ENCODE measurements at regions not wholly inside any gene's neighbourhood (a gene's known extent, or its start where the extent isn't known, plus 50 kb on each side); places are given as distances from the start of the nearest gene placed in this dataset.

DNA sequence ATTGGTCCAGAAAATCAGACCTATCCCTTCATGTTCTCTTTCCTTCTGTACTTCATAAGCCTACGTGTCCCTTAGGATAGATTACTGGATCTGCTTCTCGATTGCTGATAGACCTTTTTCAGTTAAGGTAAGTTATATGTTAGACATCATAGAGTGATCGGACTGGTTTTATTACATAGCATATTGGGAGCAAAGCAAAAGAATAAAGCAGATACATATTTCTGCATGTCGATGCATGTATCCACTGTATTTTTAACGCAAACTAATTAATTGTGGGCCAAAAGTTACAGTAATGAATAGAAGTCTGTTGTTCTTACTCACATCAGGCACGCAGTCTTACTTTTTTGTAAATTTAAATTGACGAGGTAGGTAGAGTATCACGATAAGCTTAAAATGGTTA is 106.4 kb downstream of the SLIT2 start:
- TF ChIP-seq, protein P1, sequence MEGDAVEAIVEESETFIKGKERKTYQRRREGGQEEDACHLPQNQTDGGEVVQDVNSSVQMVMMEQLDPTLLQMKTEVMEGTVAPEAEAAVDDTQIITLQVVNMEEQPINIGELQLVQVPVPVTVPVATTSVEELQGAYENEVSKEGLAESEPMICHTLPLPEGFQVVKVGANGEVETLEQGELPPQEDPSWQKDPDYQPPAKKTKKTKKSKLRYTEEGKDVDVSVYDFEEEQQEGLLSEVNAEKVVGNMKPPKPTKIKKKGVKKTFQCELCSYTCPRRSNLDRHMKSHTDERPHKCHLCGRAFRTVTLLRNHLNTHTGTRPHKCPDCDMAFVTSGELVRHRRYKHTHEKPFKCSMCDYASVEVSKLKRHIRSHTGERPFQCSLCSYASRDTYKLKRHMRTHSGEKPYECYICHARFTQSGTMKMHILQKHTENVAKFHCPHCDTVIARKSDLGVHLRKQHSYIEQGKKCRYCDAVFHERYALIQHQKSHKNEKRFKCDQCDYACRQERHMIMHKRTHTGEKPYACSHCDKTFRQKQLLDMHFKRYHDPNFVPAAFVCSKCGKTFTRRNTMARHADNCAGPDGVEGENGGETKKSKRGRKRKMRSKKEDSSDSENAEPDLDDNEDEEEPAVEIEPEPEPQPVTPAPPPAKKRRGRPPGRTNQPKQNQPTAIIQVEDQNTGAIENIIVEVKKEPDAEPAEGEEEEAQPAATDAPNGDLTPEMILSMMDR (IDR thresholded peaks at IDR 0.05; ENCODE audit: low read depth, low read length) = no peak
- H3K4me3 ChIP-seq (replicated peaks in 1 of 2; ENCODE audit: low read depth in 2 of 2, low read length in 2 of 2) = no peak overlapping the region
- no peak for DNase-seq (ENCODE audit: low read depth in 2 of 2)

DNA sequence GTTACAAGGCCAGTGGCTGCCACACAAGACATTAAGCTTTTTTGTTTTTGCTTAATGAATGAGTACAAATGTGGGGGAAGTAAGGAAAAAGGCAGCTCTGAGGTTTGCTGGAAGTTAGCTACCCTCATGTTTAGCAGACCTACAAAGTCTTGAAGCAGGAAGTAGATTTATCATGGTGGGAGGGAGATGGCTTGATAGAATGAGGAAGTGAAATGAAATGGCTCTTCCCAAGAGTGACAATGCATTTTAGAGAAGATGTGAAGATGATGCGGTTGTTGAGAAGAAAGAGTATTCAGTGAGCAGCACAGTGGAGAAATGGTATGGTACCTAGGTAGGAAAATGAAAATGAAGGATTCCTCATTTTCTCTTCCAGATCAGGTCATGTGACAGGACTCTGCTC is 108.0 kb downstream of the SLIT2 start:
- TF ChIP-seq, protein P1 (IDR thresholded peaks at IDR 0.05; ENCODE audit: low read depth, low read length) = no peak
- no peak overlapping the region for H3K4me3 ChIP-seq (replicated peaks in 1 of 2; ENCODE audit: low read depth in 2 of 2, low read length in 2 of 2)
- DNase-seq (ENCODE audit: low read depth in 2 of 2) = no peak

DNA sequence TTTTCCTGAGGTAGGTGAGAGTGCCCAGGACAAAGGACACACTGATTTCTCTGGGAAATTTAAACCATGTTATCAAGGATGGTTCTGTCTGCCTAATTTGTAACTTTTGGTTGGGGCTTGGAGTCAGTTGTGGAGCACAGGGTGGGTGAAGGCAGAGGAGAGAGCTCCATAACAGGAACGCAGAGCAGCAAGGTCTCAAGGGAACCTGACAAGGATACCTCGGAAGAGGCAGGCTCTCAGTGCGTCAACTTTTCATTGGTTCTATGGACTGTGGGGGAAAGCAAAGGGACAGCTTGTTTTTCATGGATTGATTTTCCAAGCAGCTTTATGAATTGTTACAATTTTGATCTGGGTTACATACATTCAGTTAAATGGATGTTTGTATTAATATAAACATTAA is 110.4 kb downstream of the SLIT2 start:
- no peak overlapping the region for H3K4me3 ChIP-seq (replicated peaks in 1 of 2; ENCODE audit: low read depth in 2 of 2, low read length in 2 of 2)
- TF ChIP-seq, protein P1 (IDR thresholded peaks at IDR 0.05; ENCODE audit: low read depth, low read length) = no peak
- no peak for DNase-seq (ENCODE audit: low read depth in 2 of 2)

DNA sequence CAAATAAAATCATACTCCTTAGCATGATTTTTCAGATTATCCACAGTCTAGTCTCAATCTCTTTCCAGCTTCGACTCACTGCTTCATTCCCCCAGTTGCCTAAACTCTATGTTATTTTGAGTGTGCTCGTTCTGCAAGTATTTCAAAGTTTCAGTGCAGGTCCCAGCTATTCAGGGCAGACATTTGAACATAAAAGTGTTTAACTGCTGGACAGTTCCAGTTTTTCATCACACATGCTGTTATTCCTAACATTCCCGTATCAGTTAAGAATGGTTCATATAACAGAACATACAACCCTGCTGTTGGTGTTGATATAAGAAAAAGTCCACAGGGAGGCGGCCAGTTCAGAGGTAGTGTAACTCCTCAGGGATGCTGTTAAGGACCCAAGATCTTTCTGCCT is 113.3 kb downstream of the SLIT2 start:
- no peak overlapping the region for H3K4me3 ChIP-seq (replicated peaks in 1 of 2; ENCODE audit: low read depth in 2 of 2, low read length in 2 of 2)
- DNase-seq (ENCODE audit: low read depth in 2 of 2) = no peak
- TF ChIP-seq, protein P1 (IDR thresholded peaks at IDR 0.05; ENCODE audit: low read depth, low read length) = no peak

DNA sequence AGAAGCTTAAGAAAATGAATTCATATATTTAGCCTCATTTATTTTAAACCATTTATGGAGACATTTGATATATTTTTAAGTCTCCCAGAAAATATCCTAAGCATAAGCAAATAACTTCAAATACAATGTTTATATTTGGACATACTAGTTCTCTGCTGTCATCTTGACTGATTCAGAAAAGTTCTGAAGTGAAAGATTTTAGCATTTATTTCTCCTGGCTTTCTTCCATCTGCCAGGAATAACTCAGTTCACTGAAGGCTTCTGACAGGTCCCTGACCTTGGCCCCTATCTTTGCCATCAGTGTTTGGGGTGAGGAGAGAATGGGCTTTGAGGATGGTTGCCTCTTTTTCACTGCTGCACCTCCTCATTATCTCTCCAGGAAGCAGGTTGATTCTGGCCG is 115.7 kb downstream of the SLIT2 start:
- TF ChIP-seq, protein P1 (IDR thresholded peaks at IDR 0.05; ENCODE audit: low read depth, low read length) = no peak
- no peak overlapping the region for H3K4me3 ChIP-seq (replicated peaks in 1 of 2; ENCODE audit: low read depth in 2 of 2, low read length in 2 of 2)
- no peak for DNase-seq (ENCODE audit: low read depth in 2 of 2)

DNA sequence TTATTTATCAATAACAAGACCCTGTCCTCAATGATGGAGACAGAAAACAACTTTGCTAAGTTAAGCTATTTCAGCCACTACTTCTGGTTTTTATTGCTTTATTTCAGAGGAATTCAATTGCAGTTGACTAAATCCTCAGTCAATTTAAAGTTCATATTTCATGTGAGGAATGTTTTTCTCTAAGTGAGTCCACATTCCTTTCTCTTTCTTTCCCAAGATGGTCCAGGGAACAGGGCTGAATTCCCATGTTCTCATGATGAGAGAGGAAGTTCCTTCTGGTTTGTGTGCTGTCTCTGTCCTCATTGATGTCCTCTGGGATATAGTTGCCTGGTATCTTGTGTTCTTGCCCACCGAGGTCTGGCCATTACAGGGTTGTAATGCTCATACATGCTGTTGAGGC is 117.2 kb downstream of the SLIT2 start:
- peak; percentile 28 to 31 for DNase-seq (ENCODE audit: low read depth in 2 of 2)
- H3K4me3 ChIP-seq (replicated peaks in 1 of 2; ENCODE audit: low read depth in 2 of 2, low read length in 2 of 2) = no peak overlapping the region
- TF ChIP-seq, protein P1 (IDR thresholded peaks at IDR 0.05; ENCODE audit: low read depth, low read length) = no peak

DNA sequence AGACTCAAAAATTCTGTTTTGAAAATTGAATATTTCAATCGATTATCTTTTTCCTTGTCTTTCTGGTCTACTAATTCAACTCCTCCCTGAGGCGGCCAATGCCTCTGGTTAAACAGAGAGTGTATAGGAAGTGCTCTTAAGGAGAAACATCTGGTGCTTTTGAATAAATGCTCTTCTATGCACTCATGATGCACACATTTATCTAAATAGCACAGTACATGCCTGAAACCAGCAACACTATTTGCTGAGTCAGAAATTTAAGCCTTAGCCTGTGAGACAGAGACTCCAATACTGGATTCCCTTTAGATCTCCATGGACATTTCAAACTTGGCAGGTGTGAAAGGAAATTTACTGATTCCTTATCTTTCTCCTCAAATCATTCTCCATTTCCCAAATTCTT is 118.6 kb downstream of the SLIT2 start:
- H3K4me3 ChIP-seq (replicated peaks in 1 of 2; ENCODE audit: low read depth in 2 of 2, low read length in 2 of 2) = no peak overlapping the region
- DNase-seq (ENCODE audit: low read depth in 2 of 2) = peak; percentile 21 to 43
- TF ChIP-seq, protein P1 (IDR thresholded peaks at IDR 0.05; ENCODE audit: low read depth, low read length) = no peak

All from cardiac fibroblast (primary cell).